Smooth muscle cell (in vitro differentiated cells): ENCODE measurements at regions not wholly inside any gene's neighbourhood (a gene's known extent, or its start where the extent isn't known, plus 50 kb on each side); places are given as distances from the start of the nearest gene placed in this dataset.

Source experiments
- DNase-seq: peaks from one replicate; lab custom pipeline; 2025; ENCODE audit not compliant: unreplicated experiment; lab: John Stamatoyannopoulos, UW
- H2AFZ ChIP-seq: fragments of 200-600 bp; sonication (generic); 2 replicates; pipeline ENCODE4 v1.6.0; 2016; ENCODE audit warnings: antibody characterized with exemption, low read depth, mild to moderate bottlenecking
- H3F3A ChIP-seq: fragments of 200-600 bp; sonication (generic); 2 replicates; pipeline ENCODE4 v1.6.0; 2017; ENCODE audit warnings: antibody characterized with exemption, low read depth
- H3K27ac ChIP-seq: fragments of 200-600 bp; sonication (generic); 2 replicates; pipeline ENCODE4 v1.5.1; 2016; ENCODE audit warnings: low read depth, mild to moderate bottlenecking
- H3K27me3 ChIP-seq: fragments of 200-600 bp; sonication (generic); 2 replicates; pipeline ENCODE4 v1.6.1; 2016; ENCODE audit warnings: low read depth, mild to moderate bottlenecking
- H3K36me3 ChIP-seq: fragments of 200-600 bp; sonication (generic); 2 replicates; pipeline ENCODE4 v1.5.1; 2016; ENCODE audit warnings: low read depth
- H3K4me1 ChIP-seq: fragments of 200-600 bp; sonication (generic); 2 replicates; pipeline ENCODE4 v1.5.1; 2016; ENCODE audit warnings: low read depth
- H3K4me2 ChIP-seq: fragments of 200-600 bp; sonication (generic); 2 replicates; pipeline ENCODE4 v1.6.0; 2016; ENCODE audit warnings: mild to moderate bottlenecking
- H3K4me3 ChIP-seq: fragments of 200-600 bp; sonication (generic); 2 replicates; pipeline ENCODE4 v1.5.1; 2016; ENCODE audit warnings: mild to moderate bottlenecking
- H3K79me2 ChIP-seq: fragments of 200-600 bp; sonication (generic); 2 replicates; pipeline ENCODE4 v1.6.0; 2016; ENCODE audit warnings: low read depth, mild to moderate bottlenecking
- H3K9ac ChIP-seq: fragments of 200-600 bp; sonication (generic); 2 replicates; pipeline ENCODE4 v1.6.0; 2016; ENCODE audit warnings: low read depth
- H3K9me3 ChIP-seq: fragments of 200-600 bp; sonication (generic); replicated peaks from 2 replicates; pipeline ENCODE4 v1.5.1; 2016; ENCODE audit warnings: low read depth
- H4K20me1 ChIP-seq: fragments of 200-600 bp; sonication (generic); 2 replicates; pipeline ENCODE4 v1.6.0; 2016; ENCODE audit warnings: low read depth
- CTCF ChIP-seq: fragments of 200-600 bp; sonication (generic); IDR thresholded peaks from 2 replicates; pipeline ENCODE4 v1.5.1; 2017; ENCODE audit warnings: borderline replicate concordance, mild to moderate bottlenecking, antibody characterized with exemption; ENCODE audit not compliant: insufficient read depth, poor library complexity, severe bottlenecking
- WGBS: methylation state at CpG from one replicate; pipeline ENCODE4 v1.1.7; 2016; ENCODE audit warnings: low lambda C conversion rate; 5-methylcytosine and 5-hydroxymethylcytosine counted together

DNA sequence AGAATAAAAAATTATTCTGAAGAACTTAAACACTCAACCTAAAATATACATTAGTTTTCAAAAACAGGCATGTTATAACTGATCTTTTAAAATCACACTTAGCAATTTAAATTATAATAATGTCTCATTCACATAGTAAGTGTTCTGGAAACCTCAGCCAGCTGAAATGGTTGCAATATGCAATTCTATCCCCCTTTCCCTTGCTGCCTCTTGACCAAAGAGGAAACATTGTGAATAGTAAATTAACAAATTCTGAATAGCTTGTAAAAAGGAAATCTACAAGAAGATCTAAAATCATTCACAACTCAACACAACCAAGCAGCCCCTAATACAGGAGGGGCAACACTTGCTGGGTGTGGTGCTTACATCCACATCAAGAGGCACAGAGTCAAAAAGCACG is 431.9 kb downstream of the BCAT1 start:
- Histone ChIP-seq H3K79me2 (peaks cover 100% of the 10 kb centered on the region), H3F3A (no peaks in the 10 kb centered on the region)

DNA sequence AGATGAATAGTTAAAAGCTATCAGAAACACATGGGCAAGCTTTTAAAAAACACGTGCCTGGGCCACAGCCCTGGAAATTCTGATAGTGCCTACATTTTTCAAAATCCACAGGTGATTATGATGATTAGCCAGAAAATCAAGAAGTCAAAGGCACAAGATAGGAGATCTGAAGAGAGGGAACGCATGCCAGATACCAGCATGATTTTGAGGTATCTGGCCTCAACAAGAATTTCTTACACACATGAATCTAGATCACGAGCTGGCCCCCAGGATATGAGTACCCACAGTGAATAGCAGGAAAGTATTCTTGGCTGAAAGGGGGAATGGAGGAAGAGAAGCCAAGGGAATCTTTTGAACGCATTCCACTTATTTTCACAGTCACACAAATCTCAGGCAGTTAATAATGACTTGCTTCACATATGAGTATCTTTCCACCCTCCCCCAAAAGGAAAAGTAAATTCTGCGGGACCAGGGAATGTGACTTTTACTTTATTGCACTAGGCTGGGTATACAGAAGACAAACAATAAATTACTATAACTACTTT is 438.2 kb downstream of the BCAT1 start:
- peaks cover 6% of the 10 kb centered on the region for H3K36me3 ChIP-seq
- H3K27me3 ChIP-seq, result no peaks in the 10 kb centered on the region
- no peak overlapping the region for H2AFZ ChIP-seq
- no peak overlapping the region for H3K4me3 ChIP-seq
- TF ChIP-seq CTCF, result no peak
- WGBS, result 74% methylated on average over 5 of the region's 5 CpGs
- H3K9ac ChIP-seq, result no peak overlapping the region
- no peak for DNase-seq
- no peaks in the 10 kb centered on the region for H3F3A ChIP-seq
- no peak overlapping the region for H3K4me2 ChIP-seq
- no peak overlapping the region for H3K27ac ChIP-seq
- no peaks in the 10 kb centered on the region for H3K9me3 ChIP-seq
- peaks cover 94% of the 10 kb centered on the region for H3K79me2 ChIP-seq
- no peaks in the 10 kb centered on the region for H3K4me1 ChIP-seq
- no peaks in the 10 kb centered on the region for H4K20me1 ChIP-seq

More for the DNA sequence above, 431.9 kb downstream of the BCAT1 start:
- peaks cover 14% of the 10 kb centered on the region for H3K36me3 ChIP-seq
- no peak overlapping the region for H2AFZ ChIP-seq
- H3K4me3 ChIP-seq, result no peak overlapping the region
- no peak overlapping the region for H3K4me2 ChIP-seq
- H4K20me1 ChIP-seq, result no peaks in the 10 kb centered on the region
- H3K27ac ChIP-seq, result no peak overlapping the region
- no peak for DNase-seq
- no peak overlapping the region for H3K9ac ChIP-seq
- no peak for TF ChIP-seq CTCF
- H3K4me1 ChIP-seq, result no peaks in the 10 kb centered on the region
- peaks cover 3% of the 10 kb centered on the region for H3K9me3 ChIP-seq
- H3K27me3 ChIP-seq, result no peaks in the 10 kb centered on the region
- WGBS, result 87% methylated on average over 1 of the region's 1 CpG

- H3K27ac ChIP-seq, result no peak overlapping the region
Observed at GRCh38 chr12:24507827-24508226, 441.1 kb downstream of the BCAT1 start.

More at GRCh38 chr12:24507827-24508226, 441.1 kb downstream of the BCAT1 start:
- WGBS, result 98% methylated on average over 2 of the region's 2 CpGs
- Histone ChIP-seq H4K20me1 (no peaks in the 10 kb centered on the region), H3K79me2 (peaks cover 93% of the 10 kb centered on the region), H3K9me3 (no peaks in the 10 kb centered on the region), H3K4me3 (no peak overlapping the region), H3K9ac (no peak overlapping the region), H3K27me3 (no peaks in the 10 kb centered on the region), H3F3A (no peaks in the 10 kb centered on the region), H3K4me2 (no peak overlapping the region), H2AFZ (no peak overlapping the region), H3K36me3 (no peaks in the 10 kb centered on the region), H3K4me1 (no peaks in the 10 kb centered on the region)
- DNase-seq, result no peak
- TF ChIP-seq CTCF, result no peak
